Right atrium auricular region (tissue), 2 donors: ENCODE measurements at regions not wholly inside any gene's neighbourhood (a gene's known extent, or its start where the extent isn't known, plus 50 kb on each side); places are given as distances from the start of the nearest gene placed in this dataset.
"Not testable (repeated sequence)": the region's sequence is repeated elsewhere in the genome, so short reads cannot be mapped to it uniquely, and the experiment has no call there.

Experiments used
- DNase-seq: peaks from one replicate; pipeline ENCODE4 v3.0.0-alpha.2; 2019; ENCODE audit warnings: low spot score
- H3K27ac ChIP-seq, 2 donors: fragments of 200-600 bp; sonication (generic); 1 replicate in 1 of 2; 2 replicates in 1 of 2; pipeline ENCODE4 v1.5.1; 2016 to 2019
- H3K27me3 ChIP-seq, 2 donors: fragments of 200-600 bp; sonication (generic); one replicate each; pipeline versions ENCODE4 v1.5.1 to v1.6.0; 2017 to 2019
- H3K36me3 ChIP-seq: fragments of 200-600 bp; sonication (generic); one replicate; pipeline ENCODE4 v1.5.1; 2016
- H3K4me1 ChIP-seq, 2 donors: fragments of 200-600 bp; sonication (generic); one replicate each; pipeline versions ENCODE4 v1.5.1 to v1.6.0; 2017 to 2019
- H3K4me3 ChIP-seq, 2 donors: fragments of 200-600 bp; sonication (generic); 1 replicate in 1 of 2; 2 replicates in 1 of 2; pipeline ENCODE4 v1.5.1; 2017 to 2019; ENCODE audit warnings: mild to moderate bottlenecking in 1 of 2, moderate library complexity in 1 of 2
- H3K9me3 ChIP-seq, 2 donors: fragments of 200-600 bp; sonication (generic); one replicate each; pipeline ENCODE4 v1.5.1; 2019
- CTCF ChIP-seq, 2 donors: fragments of 200-600 bp; sonication (generic); IDR thresholded peaks; one replicate each; pipeline ENCODE4 v1.5.1; 2019; ENCODE audit warnings: antibody characterized with exemption in 2 of 2

GRCh38 chr9:74066605-74067004 is 430.5 kb upstream of the RORB start:
- Histone ChIP-seq H3K9me3 (peaks cover 0 to 2% of the 10 kb centered on the region in 2 donors), H3K27me3 (no peaks in the 10 kb centered on the region), H3K4me3 (no peak overlapping the region), H3K27ac (no peak overlapping the region), H3K36me3 (no peaks in the 10 kb centered on the region), H3K4me1 (no peaks in the 10 kb centered on the region)
- no peak for DNase-seq
- TF ChIP-seq CTCF (IDR thresholded peaks at IDR 0.05): no peak

- no peak for TF ChIP-seq CTCF (IDR thresholded peaks at IDR 0.05)
- Histone ChIP-seq H3K36me3 (no peaks in the 10 kb centered on the region), H3K4me1 (no peaks in the 10 kb centered on the region), H3K27ac (no peak overlapping the region), H3K27me3 (no peaks in the 10 kb centered on the region), H3K4me3 (no peak overlapping the region), H3K9me3 (peaks cover 0 to 4% of the 10 kb centered on the region in 2 donors)
- no peak for DNase-seq
These were observed 425.6 kb upstream of the RORB start for GRCh38 chr9:74071502-74071901.

GRCh38 chr9:74073897-74074296 is 423.2 kb upstream of the RORB start:
- peaks cover 0 to 6% of the 10 kb centered on the region in 2 donors for H3K9me3 ChIP-seq
- no peaks in the 10 kb centered on the region for H3K4me1 ChIP-seq
- no peak for DNase-seq
- no peak overlapping the region for H3K4me3 ChIP-seq
- no peak for TF ChIP-seq CTCF (IDR thresholded peaks at IDR 0.05)
- no peaks in the 10 kb centered on the region for H3K36me3 ChIP-seq
- H3K27ac ChIP-seq: no peak overlapping the region
- H3K27me3 ChIP-seq: no peaks in the 10 kb centered on the region

GRCh38 chr9:74078647-74079046 is 418.5 kb upstream of the RORB start:
- H3K9me3 ChIP-seq: peaks cover 0 to 16% of the 10 kb centered on the region in 2 donors
- no peak overlapping the region for H3K4me3 ChIP-seq
- no peak for DNase-seq
- H3K27ac ChIP-seq: no peak overlapping the region
- H3K27me3 ChIP-seq: no peaks in the 10 kb centered on the region
- no peaks in the 10 kb centered on the region for H3K36me3 ChIP-seq
- no peaks in the 10 kb centered on the region for H3K4me1 ChIP-seq
- TF ChIP-seq CTCF (IDR thresholded peaks at IDR 0.05): no peak

- not testable (repeated sequence) for H3K4me3 ChIP-seq, H3K4me1 ChIP-seq, H3K27ac ChIP-seq, H3K36me3 ChIP-seq, DNase-seq, H3K27me3 ChIP-seq
- H3K9me3 ChIP-seq: peaks cover 0 to 16% of the 10 kb centered on the region in 2 donors
These were observed 416.5 kb upstream of the RORB start for GRCh38 chr9:74080652-74081051.

GRCh38 chr9:74083681-74084433 is 413.3 kb upstream of the RORB start:
- no peak for TF ChIP-seq CTCF (IDR thresholded peaks at IDR 0.05)
- no peak overlapping the region for H3K4me3 ChIP-seq
- no peak overlapping the region for H3K27ac ChIP-seq
- peaks cover 0 to 14% of the 10 kb centered on the region in 2 donors for H3K9me3 ChIP-seq
- H3K27me3 ChIP-seq: no peaks in the 10 kb centered on the region
- no peaks in the 10 kb centered on the region for H3K4me1 ChIP-seq
- no peaks in the 10 kb centered on the region for H3K36me3 ChIP-seq
- DNase-seq: no peak

- not testable (repeated sequence) for H3K9me3 ChIP-seq, H3K4me1 ChIP-seq, H3K27me3 ChIP-seq, DNase-seq, H3K4me3 ChIP-seq, H3K36me3 ChIP-seq, H3K27ac ChIP-seq
These were observed 411.6 kb upstream of the RORB start for GRCh38 chr9:74085384-74086037.

GRCh38 chr9:74090921-74091320 is 406.2 kb upstream of the RORB start:
- not testable (repeated sequence) for H3K4me1 ChIP-seq, H3K27ac ChIP-seq

More at GRCh38 chr9:74090921-74091320, 406.2 kb upstream of the RORB start:
- H3K27me3 ChIP-seq, H3K4me3 ChIP-seq, H3K36me3 ChIP-seq, H3K9me3 ChIP-seq, DNase-seq: not testable (repeated sequence)
